K562 (cell line): ENCODE measurements at regions not wholly inside any gene's neighbourhood (a gene's known extent, or its start where the extent isn't known, plus 50 kb on each side); places are given as distances from the start of the nearest gene placed in this dataset.

Experiments
- ATAC-seq: fragments of 200-7000 bp; cut with Tn5 transposase; 3 replicates; pipeline ENCODE4 v1.9.1; 2020; ENCODE audit warnings: moderate library complexity
- BruUV-seq: library from RNA; stranded (reverse); fragments of 400-500 nt; replicated peaks from 2 replicates; lab custom pipeline; 2021; lab: Mats Ljungman, UMichigan
- CTCF ChIA-PET: fragments of 300-600 bp; formaldehyde crosslinking; extraction: SDS; loops from one replicate; lab custom pipeline; 2021; ENCODE audit warnings: low intra/inter-chr PET ratio; lab: Yijun Ruan, JAX
- POLR2A ChIA-PET: fragments of 300-600, 350-650 bp; sonication (Branson Sonifier 250); formaldehyde crosslinking; extraction: SDS; loops from one replicate; lab custom pipeline; 2021; ENCODE audit warnings: antibody characterized with exemption, inconsistent platforms; lab: Yijun Ruan, JAX
- DNase-seq, 4 experiments: peaks; one replicate each; pipeline versions ENCODE4 v3.0.0 to v3.0.0-alpha.2; 2011 to 2018; ENCODE audit warnings: low spot score in 3 of 4, mixed read lengths in 3 of 4; ENCODE audit errors: extremely low read depth in 1 of 4
- FAIRE-seq: peaks from 2 replicates; lab custom pipeline; 2011; peaks lifted over from hg19 to GRCh38; lab: Jason Lieb, UNC
- H2AFZ ChIP-seq: 2 replicates; pipeline ENCODE4 v1.6.0; 2011; ENCODE audit warnings: low read depth, low read length, control low read depth, inconsistent platforms
- H3K27ac ChIP-seq: fragments of 200-600 bp; 3 replicates; pipeline ENCODE4 v1.8.0; 2011; ENCODE audit warnings: low read depth, mild to moderate bottlenecking, control low read depth, inconsistent platforms, low read length, moderate library complexity, mixed read lengths; ENCODE audit errors: extremely low read depth
- H3K27me3 ChIP-seq, 2 experiments: fragments of 300-600 bp in 1 of 2; 2 replicates in 1 of 2; 3 replicates in 1 of 2; pipeline versions ENCODE4 v1.6.0 to v1.8.0; 2011; ENCODE audit warnings: inconsistent platforms in 2 of 2, low read length in 2 of 2, mild to moderate bottlenecking in 1 of 2, mixed read lengths in 1 of 2, moderate library complexity in 1 of 2; ENCODE audit not compliant: control insufficient read depth in 2 of 2, insufficient read depth in 2 of 2
- H3K36me3 ChIP-seq: fragments of 300-600 bp; 3 replicates; pipeline ENCODE4 v1.8.0; 2011; ENCODE audit warnings: mild to moderate bottlenecking, low read length, inconsistent platforms; ENCODE audit not compliant: control insufficient read depth, insufficient read depth
- H3K4me1 ChIP-seq, 2 experiments: fragments of 200-600 bp in 1 of 2; replicated peaks in 1 of 2; 2 replicates in 1 of 2; 3 replicates in 1 of 2; pipeline versions ENCODE4 v1.5.1 to v1.8.0; 2011; ENCODE audit warnings: inconsistent platforms in 2 of 2, low read length in 2 of 2, mild to moderate bottlenecking in 1 of 2, mixed read lengths in 1 of 2, moderate library complexity in 1 of 2; ENCODE audit not compliant: control insufficient read depth in 2 of 2, insufficient read depth in 2 of 2
- H3K4me2 ChIP-seq: 2 replicates; pipeline ENCODE4 v1.6.1; 2011; ENCODE audit warnings: low read length, control low read depth, inconsistent platforms, mixed read lengths; ENCODE audit not compliant: insufficient read depth
- H3K4me3 ChIP-seq: fragments of 200-600 bp; sonication (generic), shearing (Covaris generic); 2 replicates; pipeline ENCODE4 v1.5.1; 2016; ENCODE audit warnings: control low read depth, inconsistent platforms
- H3K79me2 ChIP-seq: fragments of 200-600 bp; 3 replicates; pipeline ENCODE4 v1.8.0; 2011; ENCODE audit warnings: low read length, inconsistent platforms; ENCODE audit not compliant: control insufficient read depth, insufficient read depth
- H3K9ac ChIP-seq, 2 experiments: 2 replicates each; pipeline versions ENCODE4 v1.6.0 to v1.6.1; 2011; ENCODE audit warnings: low read depth in 2 of 2, low read length in 2 of 2, control low read depth in 1 of 2, inconsistent platforms in 1 of 2, mild to moderate bottlenecking in 1 of 2, mixed read lengths in 1 of 2; ENCODE audit not compliant: insufficient read depth in 1 of 2
- H3K9me1 ChIP-seq: one replicate; pipeline ENCODE4 v1.6.0; 2011; ENCODE audit warnings: inconsistent platforms, mild to moderate bottlenecking, low read length, moderate library complexity; ENCODE audit not compliant: control insufficient read depth, insufficient read depth
- H3K9me3 ChIP-seq: replicated peaks from 2 replicates; pipeline ENCODE4 v1.5.1; 2011; ENCODE audit warnings: low read depth, low read length, inconsistent platforms; ENCODE audit not compliant: control insufficient read depth, insufficient read depth
- H4K20me1 ChIP-seq: replicated peaks from 2 replicates; pipeline ENCODE4 v1.6.1; 2011; ENCODE audit warnings: low read length, inconsistent platforms, mixed read lengths; ENCODE audit not compliant: control insufficient read depth, insufficient read depth
- ARID2 ChIP-seq: fragments of 450-650 bp; IDR thresholded peaks from 2 replicates; pipeline ENCODE4 v1.6.1; 2017; ENCODE audit warnings: antibody characterized with exemption, mild to moderate bottlenecking
- ELF2 ChIP-seq: fragments of 250-450 bp; sonication (Bioruptor Pico); IDR thresholded peaks from 2 replicates; pipeline ENCODE4 v1.5.0; 2021; ENCODE audit warnings: mild to moderate bottlenecking
- MCM5 ChIP-seq: fragments of 450-650 bp; IDR thresholded peaks from 2 replicates; pipeline ENCODE4 v1.6.1; 2016; ENCODE audit warnings: low read depth
- NCOA1 ChIP-seq: fragments of 450-650 bp; IDR thresholded peaks from 2 replicates; pipeline ENCODE4 v1.6.1; 2016; ENCODE audit warnings: low read depth
- RFX7 ChIP-seq: fragments of 250-450 bp; sonication (Bioruptor Pico); IDR thresholded peaks from 2 replicates; pipeline ENCODE4 v1.5.1; 2021; ENCODE audit warnings: mild to moderate bottlenecking
- SAFB ChIP-seq: fragments of 200-400 bp; formaldehyde crosslinking; IDR thresholded peaks from 2 replicates; pipeline ENCODE4 v1.6.1; 2017; ENCODE audit warnings: low read depth, low read length, borderline replicate concordance
- SMAD2 ChIP-seq: fragments of 150-350 bp; IDR thresholded peaks from 2 replicates; pipeline ENCODE4 v1.6.1; 2014; ENCODE audit warnings: low read depth, mild to moderate bottlenecking, low read length
- SMARCA4 ChIP-seq: fragments of 450-650 bp; IDR thresholded peaks from 2 replicates; pipeline ENCODE4 v1.6.1; 2016
- TAL1 ChIP-seq: fragments of 450-650 bp; IDR thresholded peaks from 2 replicates; pipeline ENCODE4 v1.6.1; 2016; ENCODE audit warnings: mild to moderate bottlenecking
- ZNF174 ChIP-seq: fragments of 250-450 bp; sonication (Bioruptor Pico); IDR thresholded peaks from 2 replicates; pipeline ENCODE4 v1.4.0; 2020; ENCODE audit warnings: mild to moderate bottlenecking
- ZNF586 ChIP-seq: fragments of 450-650 bp; formaldehyde crosslinking; conservative IDR thresholded peaks from 2 replicates; pipeline ENCODE4 v1.4.0; 2020; ENCODE audit warnings: mild to moderate bottlenecking, moderate library complexity
- ZNF76 ChIP-seq: fragments of 250-450 bp; sonication (Bioruptor Pico); IDR thresholded peaks from 2 replicates; pipeline ENCODE4 v1.4.0; 2020; ENCODE audit warnings: mild to moderate bottlenecking, moderate library complexity, borderline replicate concordance
- ZZZ3 ChIP-seq: fragments of 450-650 bp; IDR thresholded peaks from 2 replicates; pipeline ENCODE4 v1.6.1; 2016; ENCODE audit warnings: antibody characterized with exemption, mild to moderate bottlenecking, moderate library complexity
- WGBS: fragments of 100-300 bp; shearing (Covaris generic); methylation state at CpG from one replicate; pipeline ENCODE4 v1.1.6; 2016; ENCODE audit warnings: low coverage, mixed read lengths; ENCODE audit not compliant: insufficient coverage; ENCODE audit errors: missing lambda C conversion rate; 5-methylcytosine and 5-hydroxymethylcytosine counted together
- in situ Hi-C: fragments of 300-500 bp; cut with MboI; formaldehyde crosslinking; loops from 4 replicates; pipeline ENCODE4 v1.15.0; 2018; ENCODE audit warnings: inconsistent platforms, mixed read lengths
- intact Hi-C: fragments of 100-400 bp; cut with micrococcal nuclease; formaldehyde crosslinking; loops from 2 replicates; pipeline ENCODE4 v1.14.2; 2022

GRCh38 chr6:145564553-145564952, 170.8 kb downstream of the EPM2A start:
- ChIA-PET CTCF (interaction anchor here (0.6 kb wide), 1 partner anchor 9 kb away, joined by 3 read pairs; no protein-coding TSS in a partner anchor), POLR2A (no interaction called here)

GRCh38 chr6:145567684-145568252, 167.6 kb downstream of the EPM2A start:
- Histone ChIP-seq H3K36me3 (no peaks in the 10 kb centered on the region), H3K9ac (no peak overlapping the region), H3K27me3 (no peaks in the 10 kb centered on the region), H3K9me3 (no peaks in the 10 kb centered on the region), H3K4me3 (no peak overlapping the region), H3K9me1 (no peaks in the 10 kb centered on the region), H3K4me1 (no peaks in the 10 kb centered on the region), H3K4me2 (no peak overlapping the region), H3K79me2 (no peaks in the 10 kb centered on the region), H2AFZ (no peak overlapping the region), H4K20me1 (no peaks in the 10 kb centered on the region), H3K27ac (no peak overlapping the region)
- POLR2A ChIA-PET: no interaction called here
- no TSS peak for BruUV-seq
- DNase-seq: no peak
- CTCF ChIA-PET: no interaction called here
- FAIRE-seq: no peak
- in situ Hi-C loops: no loop called here
- ATAC-seq: no peak
- no peak for TF ChIP-seq SAFB
- no peak for TF ChIP-seq ELF2
- no peak for TF ChIP-seq ZNF76 (CRISPR knock-in tag)
- TF ChIP-seq ARID2: no peak
- no peak for TF ChIP-seq ZZZ3
- no peak for TF ChIP-seq NCOA1
- WGBS: 0% methylated on average over 1 of the region's 1 CpG
- intact Hi-C loops: no loop called here

More at GRCh38 chr6:145564553-145564952, 170.8 kb downstream of the EPM2A start:
- no peaks in the 10 kb centered on the region for H3K9me1 ChIP-seq
- H3K4me2 ChIP-seq: no peak overlapping the region
- no peak for FAIRE-seq
- no peak overlapping the region for H3K4me3 ChIP-seq
- H3K36me3 ChIP-seq: no peaks in the 10 kb centered on the region
- TF ChIP-seq TAL1: no peak
- no peak for TF ChIP-seq SMAD2
- no peak for TF ChIP-seq ZNF174 (CRISPR knock-in tag)
- no peak for TF ChIP-seq ZNF586 (CRISPR knock-in tag)
- no peak for TF ChIP-seq RFX7 (CRISPR knock-in tag)
- no peak for TF ChIP-seq SMARCA4
- no peak for TF ChIP-seq MCM5
- H3K9me3 ChIP-seq: no peaks in the 10 kb centered on the region; the same call in 1 of the 2 replicates
- H3K27ac ChIP-seq: no peak overlapping the region
- no peak overlapping the region for H2AFZ ChIP-seq
- no peaks in the 10 kb centered on the region for H3K4me1 ChIP-seq
- no peak for ATAC-seq
- BruUV-seq: no TSS peak
- no peak for DNase-seq
- no peaks in the 10 kb centered on the region for H4K20me1 ChIP-seq
- no peak overlapping the region for H3K9ac ChIP-seq
- in situ Hi-C loops (no loop called here), intact Hi-C loops (no loop called here)
- no peaks in the 10 kb centered on the region for H3K27me3 ChIP-seq
- no peaks in the 10 kb centered on the region for H3K79me2 ChIP-seq
